ENCODE measurements at regions not wholly inside any gene's neighbourhood (a gene's known extent, or its start where the extent isn't known, plus 50 kb on each side); places are given as distances from the start of the nearest gene placed in this dataset.

GRCh38 chr11:8330896-8331295 lies 67.2 kb upstream of the LMO1 start:
- no peak for DNase-seq (ENCODE audit: low read depth)
- H3K4me3 ChIP-seq (ENCODE audit: low read depth, low read length), result no peak overlapping the region
- in situ Hi-C loops (cut with HindIII; ENCODE audit: low sequenced_read_pairs), result no loop called here
- no peak for TF ChIP-seq CTCF (IDR thresholded peaks at IDR 0.05; ENCODE audit: low read depth, low read length, missing control alignments)

GRCh38 chr11:8330404-8330803 lies 66.7 kb upstream of the LMO1 start:
- in situ Hi-C loops (cut with HindIII; ENCODE audit: low sequenced_read_pairs), result no loop called here
- no peak for DNase-seq (ENCODE audit: low read depth)
- no peak for TF ChIP-seq CTCF (IDR thresholded peaks at IDR 0.05; ENCODE audit: low read depth, low read length, missing control alignments)

GRCh38 chr11:8329847-8330361 lies 66.2 kb upstream of the LMO1 start:
- DNase-seq (ENCODE audit: low read depth), result no peak
- in situ Hi-C loops (cut with HindIII; ENCODE audit: low sequenced_read_pairs), result no loop called here
- H3K4me3 ChIP-seq (ENCODE audit: low read depth, low read length), result no peak overlapping the region
- TF ChIP-seq CTCF (IDR thresholded peaks at IDR 0.05; ENCODE audit: low read depth, low read length, missing control alignments), result no peak

More at GRCh38 chr11:8330404-8330803, 66.7 kb upstream of the LMO1 start:
- H3K4me3 ChIP-seq (ENCODE audit: low read depth, low read length), result no peak overlapping the region

GRCh38 chr11:8329336-8329735 lies 65.7 kb upstream of the LMO1 start:
- in situ Hi-C loops (cut with HindIII; ENCODE audit: low sequenced_read_pairs), result no loop called here
- no peak for TF ChIP-seq CTCF (IDR thresholded peaks at IDR 0.05; ENCODE audit: low read depth, low read length, missing control alignments)
- H3K4me3 ChIP-seq (ENCODE audit: low read depth, low read length), result no peak overlapping the region
- DNase-seq (ENCODE audit: low read depth), result no peak

GRCh38 chr11:8328848-8329330 lies 65.2 kb upstream of the LMO1 start:
- TF ChIP-seq CTCF (IDR thresholded peaks at IDR 0.05; ENCODE audit: low read depth, low read length, missing control alignments), result peak; percentile 86
- peak; percentile 45 for DNase-seq (ENCODE audit: low read depth)
- no peak overlapping the region for H3K4me3 ChIP-seq (ENCODE audit: low read depth, low read length)
- in situ Hi-C loops (cut with HindIII; ENCODE audit: low sequenced_read_pairs), result no loop called here

GRCh38 chr11:8328231-8328794 lies 64.6 kb upstream of the LMO1 start:
- TF ChIP-seq CTCF (IDR thresholded peaks at IDR 0.05; ENCODE audit: low read depth, low read length, missing control alignments), result no peak
- DNase-seq (ENCODE audit: low read depth), result no peak
- in situ Hi-C loops (cut with HindIII; ENCODE audit: low sequenced_read_pairs), result no loop called here
- H3K4me3 ChIP-seq (ENCODE audit: low read depth, low read length), result no peak overlapping the region
